GM18511 (cell line): ENCODE measurements at regions not wholly inside any gene's neighbourhood (a gene's known extent, or its start where the extent isn't known, plus 50 kb on each side); places are given as distances from the start of the nearest gene placed in this dataset.

ENCODE experiments used
- ATAC-seq: cut with Tn5 transposase; IDR thresholded peaks from one replicate; pipeline ENCODE4 v1.9.1; 2021; ENCODE audit warnings: mild to moderate bottlenecking, moderate library complexity; ENCODE audit not compliant: unreplicated experiment

GRCh38 chr4:115292320-115293092 is 179.1 kb upstream of the NDST4 start:
- peak; percentile 81 for ATAC-seq

GRCh38 chr4:115287426-115287825 is 174.0 kb upstream of the NDST4 start:
- no peak for ATAC-seq

- ATAC-seq: peak; percentile 47
These were observed 165.9 kb upstream of the NDST4 start for GRCh38 chr4:115279330-115279729.

- ATAC-seq: no peak
These were observed 165.4 kb upstream of the NDST4 start for GRCh38 chr4:115278830-115279229.

GRCh38 chr4:115275615-115276014 is 162.2 kb upstream of the NDST4 start:
- ATAC-seq: no peak

- peak; percentile 76 for ATAC-seq
These were observed 161.1 kb upstream of the NDST4 start for GRCh38 chr4:115274545-115274944.

- ATAC-seq: no peak
These were observed 159.2 kb upstream of the NDST4 start for GRCh38 chr4:115272594-115272993.

- ATAC-seq: peak; percentile 64
These were observed 158.8 kb upstream of the NDST4 start for GRCh38 chr4:115272185-115272584.

GRCh38 chr4:115260195-115260594 is 146.8 kb upstream of the NDST4 start:
- ATAC-seq: no peak

- no peak for ATAC-seq
These were observed 146.2 kb upstream of the NDST4 start for GRCh38 chr4:115259642-115260041.

- no peak for ATAC-seq
These were observed 136.4 kb upstream of the NDST4 start for GRCh38 chr4:115249808-115250207.

- ATAC-seq: peak; percentile 78
These were observed 121.1 kb upstream of the NDST4 start for GRCh38 chr4:115234405-115235093.

GRCh38 chr4:115233600-115233999 is 120.2 kb upstream of the NDST4 start:
- peak; percentile 57 for ATAC-seq

- ATAC-seq: no peak
These were observed 116.5 kb upstream of the NDST4 start for GRCh38 chr4:115229873-115230272.

GRCh38 chr4:115228851-115229250 is 115.4 kb upstream of the NDST4 start:
- ATAC-seq: no peak

- ATAC-seq: no peak
These were observed 108.6 kb upstream of the NDST4 start for GRCh38 chr4:115222061-115222460.

GRCh38 chr4:115219862-115220261 is 106.4 kb upstream of the NDST4 start:
- ATAC-seq: no peak

- no peak for ATAC-seq
These were observed 106.0 kb upstream of the NDST4 start for GRCh38 chr4:115219315-115219860.

- ATAC-seq: no peak
These were observed 102.5 kb upstream of the NDST4 start for GRCh38 chr4:115215935-115216334.

GRCh38 chr4:115213716-115214115 is 100.3 kb upstream of the NDST4 start:
- no peak for ATAC-seq

- ATAC-seq: no peak
These were observed 87.6 kb upstream of the NDST4 start for GRCh38 chr4:115201042-115201330.
